Tibial artery (tissue), 4 donors: ENCODE measurements at regions not wholly inside any gene's neighbourhood (a gene's known extent, or its start where the extent isn't known, plus 50 kb on each side); places are given as distances from the start of the nearest gene placed in this dataset.

Experiments used
- DNase-seq, 2 donors: peaks; one replicate each; pipeline ENCODE4 v3.0.0-alpha.2; 2019
- H3K27ac ChIP-seq, 2 donors: fragments of 200-600 bp; sonication (generic) in 1 of 2; 1 replicate in 1 of 2; 2 replicates in 1 of 2; pipeline ENCODE4 v1.5.1; 2018 to 2019; ENCODE audit warnings: mild to moderate bottlenecking in 1 of 2
- H3K27me3 ChIP-seq, 2 donors: fragments of 200-600 bp; sonication (generic) in 1 of 2; one replicate each; pipeline versions ENCODE4 v1.5.1 to v1.6.0; 2016 to 2019
- H3K36me3 ChIP-seq, 3 donors: fragments of 200-600 bp; sonication (generic) in 2 of 3; one replicate each; pipeline ENCODE4 v1.5.1; 2016 to 2019; ENCODE audit warnings: mild to moderate bottlenecking in 2 of 3
- H3K4me1 ChIP-seq, 4 donors: fragments of 200-600 bp; sonication (generic) in 2 of 4; 1 replicate in 3 of 4; 2 replicates in 1 of 4; pipeline ENCODE4 v1.5.1; 2016 to 2019
- H3K4me3 ChIP-seq, 2 donors: fragments of 200-600 bp; sonication (generic) in 1 of 2; 1 replicate in 1 of 2; 2 replicates in 1 of 2; pipeline ENCODE4 v1.5.1; 2018 to 2019; ENCODE audit warnings: mild to moderate bottlenecking in 2 of 2
- H3K9me3 ChIP-seq, 3 donors: fragments of 200-600 bp; sonication (generic) in 1 of 3; one replicate each; pipeline ENCODE4 v1.5.1; 2016 to 2019
- CTCF ChIP-seq, 2 experiments: fragments of 200-600 bp in 1 of 2; fragments of 450-650 bp in 1 of 2; IDR thresholded peaks; one replicate each; pipeline ENCODE4 v1.5.1; 2017 to 2019; ENCODE audit warnings: antibody characterized with exemption in 2 of 2, mild to moderate bottlenecking in 1 of 2, moderate library complexity in 1 of 2
- intact Hi-C: fragments of 100-400 bp; cut with DNase I; formaldehyde crosslinking; loops from one replicate; pipeline ENCODE4 v1.15.0; 2023; ENCODE audit warnings: low total_unique reads

- Histone ChIP-seq H3K4me1 (peaks cover 0 to 40% (median 3%) of the 10 kb centered on the region in 4 donors), H3K27ac (no peak overlapping the region), H3K36me3 (no peaks in the 10 kb centered on the region), H3K4me3 (no peak overlapping the region), H3K27me3 (no peaks in the 10 kb centered on the region), H3K9me3 (no peaks in the 10 kb centered on the region)
- DNase-seq: no peak
- TF ChIP-seq CTCF (IDR thresholded peaks at IDR 0.05): no peak
- intact Hi-C loops: no loop called here
Measured at GRCh38 chr4:30948653-30949052, 228.5 kb downstream of the PCDH7 start.

GRCh38 chr4:30950737-30951136 lies 230.6 kb downstream of the PCDH7 start:
- Histone ChIP-seq H3K27ac (no peak overlapping the region), H3K36me3 (no peaks in the 10 kb centered on the region), H3K9me3 (no peaks in the 10 kb centered on the region), H3K27me3 (no peaks in the 10 kb centered on the region), H3K4me3 (no peak overlapping the region), H3K4me1 (peaks cover 0 to 40% (median 3%) of the 10 kb centered on the region in 4 donors)
- no peak for DNase-seq
- intact Hi-C loops: no loop called here
- no peak for TF ChIP-seq CTCF (IDR thresholded peaks at IDR 0.05)

GRCh38 chr4:30952526-30953219 lies 232.5 kb downstream of the PCDH7 start:
- Histone ChIP-seq H3K9me3 (no peaks in the 10 kb centered on the region), H3K4me3 (no peak overlapping the region), H3K4me1 (peaks cover 0 to 34% (median 0%) of the 10 kb centered on the region in 4 donors), H3K27me3 (no peaks in the 10 kb centered on the region), H3K27ac (no peak overlapping the region), H3K36me3 (no peaks in the 10 kb centered on the region)
- intact Hi-C loops: no loop called here
- TF ChIP-seq CTCF (IDR thresholded peaks at IDR 0.05): no peak
- DNase-seq: no peak

GRCh38 chr4:30953799-30954198 lies 233.6 kb downstream of the PCDH7 start:
- no peak for TF ChIP-seq CTCF (IDR thresholded peaks at IDR 0.05)
- Histone ChIP-seq H3K27ac (no peak overlapping the region), H3K4me3 (no peak overlapping the region), H3K36me3 (no peaks in the 10 kb centered on the region), H3K9me3 (no peaks in the 10 kb centered on the region), H3K27me3 (no peaks in the 10 kb centered on the region), H3K4me1 (peaks cover 0 to 29% (median 0%) of the 10 kb centered on the region in 4 donors)
- intact Hi-C loops: no loop called here
- no peak for DNase-seq

- no peaks in the 10 kb centered on the region for H3K27me3 ChIP-seq
- no peak for TF ChIP-seq CTCF (IDR thresholded peaks at IDR 0.05)
- H3K4me3 ChIP-seq: no peak overlapping the region
- H3K36me3 ChIP-seq: no peaks in the 10 kb centered on the region
- H3K9me3 ChIP-seq: no peaks in the 10 kb centered on the region
- no peak overlapping the region for H3K27ac ChIP-seq
- no peak for DNase-seq
- intact Hi-C loops: no loop called here
- peaks cover 0 to 25% (median 0%) of the 10 kb centered on the region in 4 donors for H3K4me1 ChIP-seq
Measured at GRCh38 chr4:30956916-30957315, 236.7 kb downstream of the PCDH7 start.
